Eye (tissue), 1 donor: ENCODE measurements at regions not wholly inside any gene's neighbourhood (a gene's known extent, or its start where the extent isn't known, plus 50 kb on each side); places are given as distances from the start of the nearest gene placed in this dataset.
"Not testable (repeated sequence)": the region's sequence is repeated elsewhere in the genome, so short reads cannot be mapped to it uniquely, and the experiment has no call there.

Experiments used
- DNase-seq: peaks from one replicate; pipeline ENCODE4 v3.0.0-alpha.2; 2015

- no peak for DNase-seq
Measured at GRCh38 chr12:92418381-92418780, 272.7 kb upstream of the BTG1 start.

- DNase-seq = no peak
Measured at GRCh38 chr12:92417373-92417772, 271.7 kb upstream of the BTG1 start.

GRCh38 chr12:92416385-92416812 lies 270.8 kb upstream of the BTG1 start:
- no peak for DNase-seq

GRCh38 chr12:92414170-92415070 lies 268.8 kb upstream of the BTG1 start:
- no peak for DNase-seq

- DNase-seq = no peak
Measured at GRCh38 chr12:92413286-92413685, 267.6 kb upstream of the BTG1 start.

- DNase-seq = no peak
Measured at GRCh38 chr12:92412856-92413255, 267.2 kb upstream of the BTG1 start.

- no peak for DNase-seq
Measured at GRCh38 chr12:92411687-92412086, 266.0 kb upstream of the BTG1 start.

GRCh38 chr12:92408072-92408900 lies 262.6 kb upstream of the BTG1 start:
- peak; percentile 31 for DNase-seq

GRCh38 chr12:92406404-92407070 lies 260.9 kb upstream of the BTG1 start:
- not testable (repeated sequence) for DNase-seq

GRCh38 chr12:92405801-92406251 lies 260.2 kb upstream of the BTG1 start:
- not testable (repeated sequence) for DNase-seq

GRCh38 chr12:92404921-92405320 lies 259.3 kb upstream of the BTG1 start:
- DNase-seq = no peak

- no peak for DNase-seq
Measured at GRCh38 chr12:92404259-92404894, 258.7 kb upstream of the BTG1 start.

GRCh38 chr12:92403210-92404175 lies 257.8 kb upstream of the BTG1 start:
- no peak for DNase-seq

GRCh38 chr12:92402415-92402814 lies 256.8 kb upstream of the BTG1 start:
- no peak for DNase-seq

GRCh38 chr12:92400006-92400405 lies 254.4 kb upstream of the BTG1 start:
- no peak for DNase-seq

- no peak for DNase-seq
Measured at GRCh38 chr12:92398565-92399309, 253.1 kb upstream of the BTG1 start.

- DNase-seq = no peak
Measured at GRCh38 chr12:92396647-92397252, 251.1 kb upstream of the BTG1 start.

GRCh38 chr12:92395322-92395721 lies 249.7 kb upstream of the BTG1 start:
- no peak for DNase-seq

GRCh38 chr12:92394895-92395294 lies 249.2 kb upstream of the BTG1 start:
- no peak for DNase-seq

- no peak for DNase-seq
Measured at GRCh38 chr12:92393504-92393903, 247.9 kb upstream of the BTG1 start.
